ENCODE measurements at regions not wholly inside any gene's neighbourhood (a gene's known extent, or its start where the extent isn't known, plus 50 kb on each side); places are given as distances from the start of the nearest gene placed in this dataset.
"Not testable (repeated sequence)": the region's sequence is repeated elsewhere in the genome, so short reads cannot be mapped to it uniquely, and the experiment has no call there.

DNA sequence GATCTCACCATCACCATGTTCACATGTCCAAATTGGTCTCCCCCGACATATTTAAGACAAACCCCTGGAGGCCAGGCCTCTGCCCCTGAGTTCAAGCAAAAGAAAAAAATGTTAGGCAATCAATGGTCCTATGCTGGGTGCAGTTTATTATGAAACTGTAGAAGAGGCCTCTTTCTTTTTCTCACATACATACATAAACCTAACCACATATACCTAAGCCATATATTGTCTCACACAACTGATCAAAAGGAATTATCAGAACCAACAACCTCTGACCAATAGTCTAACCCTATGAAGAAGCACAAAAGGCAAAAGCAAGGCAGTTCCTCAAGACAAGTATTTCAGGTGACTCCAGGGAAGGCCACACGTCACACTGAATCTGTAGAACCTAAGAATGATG lies 49.9 kb downstream of the ILRUN start:
- TF ChIP-seq CTCF (IDR thresholded peaks at IDR 0.05; ENCODE audit: low read depth, low read length): no peak
- no peak for DNase-seq
- Histone ChIP-seq H3K9me3 (ENCODE audit: severe bottlenecking) (no peaks in the 10 kb centered on the region), H3K27me3 (ENCODE audit: insufficient read depth, low read depth, severe bottlenecking) (no peaks in the 10 kb centered on the region), H3K36me3 (peaks cover 70% of the 10 kb centered on the region), H3K27ac (no peak overlapping the region), H3K4me3 (ENCODE audit: low read depth, low read length) (no peak overlapping the region)

GRCh38 chr6:34645627-34646026 lies 50.9 kb downstream of the ILRUN start:
- H3K27me3 ChIP-seq (ENCODE audit: insufficient read depth, low read depth, severe bottlenecking): no peaks in the 10 kb centered on the region
- no peak for DNase-seq
- no peak overlapping the region for H3K4me3 ChIP-seq (ENCODE audit: low read depth, low read length)
- TF ChIP-seq CTCF (IDR thresholded peaks at IDR 0.05; ENCODE audit: low read depth, low read length): no peak
- no peaks in the 10 kb centered on the region for H3K9me3 ChIP-seq (ENCODE audit: severe bottlenecking)
- H3K36me3 ChIP-seq: peaks cover 68% of the 10 kb centered on the region
- H3K27ac ChIP-seq: no peak overlapping the region

DNA sequence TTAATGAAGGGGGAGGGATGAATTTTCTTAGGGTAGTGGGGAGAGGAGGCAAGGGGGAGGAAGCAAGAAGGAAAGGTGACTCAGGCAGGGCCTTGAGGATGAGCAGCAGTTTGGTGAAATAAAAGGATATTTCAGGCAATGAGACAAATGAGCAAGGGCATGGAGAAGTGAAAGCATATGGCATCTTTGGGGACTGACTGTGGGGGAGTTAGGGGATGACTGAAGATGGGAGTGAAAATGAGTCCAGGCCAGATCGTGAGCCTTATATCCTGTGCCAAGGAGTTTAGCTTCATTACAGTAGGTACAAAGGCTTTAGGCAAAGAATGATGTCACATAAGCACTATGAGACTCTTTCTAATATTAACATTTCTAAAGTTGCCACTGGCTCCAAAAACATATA lies 51.9 kb downstream of the ILRUN start:
- TF ChIP-seq CTCF (IDR thresholded peaks at IDR 0.05; ENCODE audit: low read depth, low read length): no peak
- Histone ChIP-seq H3K9me3 (ENCODE audit: severe bottlenecking) (no peaks in the 10 kb centered on the region), H3K27ac (no peak overlapping the region), H3K36me3 (peaks cover 73% of the 10 kb centered on the region), H3K4me3 (ENCODE audit: low read depth, low read length) (no peak overlapping the region), H3K27me3 (ENCODE audit: insufficient read depth, low read depth, severe bottlenecking) (no peaks in the 10 kb centered on the region)
- DNase-seq: no peak

DNA sequence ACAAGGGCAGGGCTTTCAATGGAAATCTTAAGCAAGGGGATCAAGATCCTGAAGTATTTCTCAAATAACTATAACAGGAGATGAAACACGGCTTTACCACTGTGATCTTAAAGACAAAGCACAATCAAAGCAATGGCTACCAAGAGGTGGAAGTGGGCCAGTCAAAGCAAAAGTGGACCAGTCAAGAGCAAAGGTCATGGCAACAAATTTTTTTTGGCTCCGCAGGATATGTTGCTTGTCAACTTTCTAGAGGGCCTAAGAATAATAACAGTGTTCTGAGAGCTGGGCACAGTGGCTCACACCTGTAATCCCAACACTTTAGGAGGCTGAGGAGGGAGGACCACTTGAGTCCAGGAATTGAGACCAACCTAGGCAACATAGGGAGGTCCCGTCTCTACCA lies 54.1 kb downstream of the ILRUN start:
- H3K36me3 ChIP-seq: peaks cover 57% of the 10 kb centered on the region
- H3K9me3 ChIP-seq (ENCODE audit: severe bottlenecking): no peaks in the 10 kb centered on the region
- H3K27me3 ChIP-seq (ENCODE audit: insufficient read depth, low read depth, severe bottlenecking): no peaks in the 10 kb centered on the region
- no peak for TF ChIP-seq CTCF (IDR thresholded peaks at IDR 0.05; ENCODE audit: low read depth, low read length)
- H3K27ac ChIP-seq: no peak overlapping the region
- no peak for DNase-seq
- no peak overlapping the region for H3K4me3 ChIP-seq (ENCODE audit: low read depth, low read length)

GRCh38 chr6:34640074-34640849 lies 56.3 kb downstream of the ILRUN start:
- H3K9me3 ChIP-seq (ENCODE audit: severe bottlenecking); H3K4me3 ChIP-seq (ENCODE audit: low read depth, low read length); H3K27me3 ChIP-seq (ENCODE audit: insufficient read depth, low read depth, severe bottlenecking); DNase-seq; H3K27ac ChIP-seq: not testable (repeated sequence)
- peaks cover 41% of the 10 kb centered on the region for H3K36me3 ChIP-seq

DNA sequence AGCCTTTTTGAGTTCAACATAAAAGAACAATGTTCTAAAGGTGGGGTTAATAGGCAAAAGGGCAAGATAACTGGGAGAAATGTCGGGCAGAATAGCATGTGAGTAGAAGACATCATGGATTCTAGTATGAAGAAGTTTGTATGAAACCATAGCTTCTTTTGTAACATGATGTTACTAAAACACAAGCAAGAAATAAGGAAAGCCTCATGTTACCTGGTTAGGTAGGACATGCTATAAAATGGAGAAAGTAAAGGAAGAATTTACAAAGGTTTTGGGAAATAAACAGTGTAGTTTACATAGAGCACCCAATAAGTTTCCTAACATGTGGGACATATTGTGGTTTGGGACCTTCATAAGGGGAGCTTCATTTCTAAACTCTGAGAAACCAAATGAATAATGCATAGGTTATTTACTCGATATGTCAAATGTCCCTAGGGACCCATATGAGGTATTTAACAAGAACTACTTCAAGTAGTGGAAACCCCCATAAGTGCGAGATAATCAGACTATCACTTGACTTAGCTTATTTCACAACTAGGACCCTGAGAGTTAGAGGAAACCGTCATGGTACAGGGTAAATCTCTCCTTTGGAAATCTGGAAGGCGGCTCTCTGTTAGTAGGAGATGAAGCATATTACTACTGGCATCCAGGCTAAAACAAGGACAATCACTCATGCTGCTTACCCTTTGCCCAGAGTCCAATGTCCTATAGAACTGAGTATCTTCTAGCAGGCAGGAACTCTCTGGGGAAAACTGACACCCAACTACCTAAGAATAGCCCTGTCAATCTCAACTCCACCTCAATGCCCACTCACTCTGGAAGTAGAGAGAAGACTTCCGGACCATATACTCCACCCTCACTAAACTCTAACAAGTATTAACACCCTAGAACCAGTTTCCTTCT lies 57.5 kb downstream of the ILRUN start:
- Histone ChIP-seq H3K27me3 (ENCODE audit: insufficient read depth, low read depth, severe bottlenecking) (no peaks in the 10 kb centered on the region), H3K9me3 (ENCODE audit: severe bottlenecking) (no peaks in the 10 kb centered on the region), H3K27ac (no peak overlapping the region), H3K36me3 (peaks cover 29% of the 10 kb centered on the region), H3K4me3 (ENCODE audit: low read depth, low read length) (no peak overlapping the region)
- TF ChIP-seq CTCF (IDR thresholded peaks at IDR 0.05; ENCODE audit: low read depth, low read length): no peak
- no peak for DNase-seq

All from WERI-Rb-1 (cell line).